Globus pallidus (tissue), 1 donor: ENCODE measurements at regions not wholly inside any gene's neighbourhood (a gene's known extent, or its start where the extent isn't known, plus 50 kb on each side); places are given as distances from the start of the nearest gene placed in this dataset.

ENCODE experiments used
- DNase-seq: peaks from one replicate; pipeline ENCODE4 v3.0.0-alpha.2; 2015; ENCODE audit warnings: low spot score

DNA sequence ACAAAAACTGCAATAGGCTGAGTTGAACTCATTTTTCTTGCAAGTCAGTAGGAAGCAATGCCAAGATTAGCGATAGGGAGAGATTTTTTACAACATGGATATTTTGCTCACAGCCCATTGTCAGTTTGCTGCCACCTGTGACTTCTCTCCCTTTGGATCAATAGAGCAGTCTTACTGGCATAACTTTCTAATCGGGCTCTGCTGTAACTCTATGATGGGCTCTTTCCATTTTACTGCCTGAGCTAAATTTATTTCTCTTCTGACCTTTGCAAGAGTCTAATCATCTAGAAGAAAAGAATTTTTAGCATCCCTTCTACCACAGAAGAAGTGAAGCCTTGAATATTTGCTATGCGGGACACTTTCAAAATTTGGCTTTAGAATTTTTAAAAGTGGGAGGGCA is 53.6 kb upstream of the SGCD start:
- DNase-seq = no peak

DNA sequence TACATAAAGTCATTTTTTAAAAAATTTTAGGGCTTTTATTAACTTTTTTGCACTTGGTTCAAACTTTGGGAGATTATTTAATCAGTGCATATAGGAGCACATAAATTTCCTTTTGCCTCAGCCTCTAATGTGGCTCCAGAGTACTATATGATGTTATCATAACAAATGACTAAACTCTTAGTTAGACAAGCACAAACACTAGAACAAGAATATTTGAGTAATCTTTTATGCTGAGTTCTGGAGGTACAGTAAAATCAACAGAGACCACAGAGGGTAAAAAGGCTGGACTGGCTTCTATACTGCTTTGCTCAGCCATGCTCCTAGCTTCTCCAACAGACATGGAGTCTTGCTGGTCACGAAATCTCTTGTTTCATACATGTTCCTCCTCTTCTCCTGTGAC is 52.5 kb upstream of the SGCD start:
- DNase-seq = no peak
